IPS-NIHi7 (cell line): ENCODE measurements at regions not wholly inside any gene's neighbourhood (a gene's known extent, or its start where the extent isn't known, plus 50 kb on each side); places are given as distances from the start of the nearest gene placed in this dataset.
"Not testable (repeated sequence)": the region's sequence is repeated elsewhere in the genome, so short reads cannot be mapped to it uniquely, and the experiment has no call there.

Experiments
- DNase-seq: peaks from one replicate; pipeline ENCODE4 v3.0.0; 2012; ENCODE audit warnings: mixed read lengths; ENCODE audit errors: extremely low spot score

- DNase-seq, result no peak
Observed at GRCh38 chrX:3550871-3551270, 162.6 kb downstream of the PRKX start.

- DNase-seq, result no peak
Observed at GRCh38 chrX:3550160-3550751, 163.2 kb downstream of the PRKX start.

GRCh38 chrX:3549411-3549911 is 164.0 kb downstream of the PRKX start:
- peak; percentile 18 for DNase-seq

- peak; percentile 34 for DNase-seq
Observed at GRCh38 chrX:3548765-3549391, 164.6 kb downstream of the PRKX start.

GRCh38 chrX:3545901-3546300 is 167.5 kb downstream of the PRKX start:
- no peak for DNase-seq

- no peak for DNase-seq
Observed at GRCh38 chrX:3541336-3541735, 172.1 kb downstream of the PRKX start.

- DNase-seq, result no peak
Observed at GRCh38 chrX:3540105-3540504, 173.3 kb downstream of the PRKX start.

- DNase-seq, result no peak
Observed at GRCh38 chrX:3532581-3533085, 180.8 kb downstream of the PRKX start.

GRCh38 chrX:3531435-3531834 is 182.0 kb downstream of the PRKX start:
- not testable (repeated sequence) for DNase-seq

GRCh38 chrX:3529466-3530010 is 183.1 kb upstream of the MXRA5 start:
- no peak for DNase-seq

GRCh38 chrX:3527811-3528210 is 181.4 kb upstream of the MXRA5 start:
- no peak for DNase-seq

- DNase-seq, result no peak
Observed at GRCh38 chrX:3527166-3527565, 180.7 kb upstream of the MXRA5 start.

- DNase-seq, result no peak
Observed at GRCh38 chrX:3526731-3527130, 180.3 kb upstream of the MXRA5 start.

GRCh38 chrX:3526071-3526470 is 179.6 kb upstream of the MXRA5 start:
- DNase-seq, result no peak

- DNase-seq, result no peak
Observed at GRCh38 chrX:3522101-3522650, 175.7 kb upstream of the MXRA5 start.

- DNase-seq, result no peak
Observed at GRCh38 chrX:3521396-3521795, 174.9 kb upstream of the MXRA5 start.

GRCh38 chrX:3520982-3521381 is 174.5 kb upstream of the MXRA5 start:
- no peak for DNase-seq

GRCh38 chrX:3520458-3520857 is 174.0 kb upstream of the MXRA5 start:
- no peak for DNase-seq

- DNase-seq, result not testable (repeated sequence)
Observed at GRCh38 chrX:3519384-3519783, 172.9 kb upstream of the MXRA5 start.

- DNase-seq, result peak; percentile 40
Observed at GRCh38 chrX:3518870-3519269, 172.4 kb upstream of the MXRA5 start.

- DNase-seq, result no peak
Observed at GRCh38 chrX:3516051-3516541, 169.6 kb upstream of the MXRA5 start.

GRCh38 chrX:3514996-3515395 is 168.5 kb upstream of the MXRA5 start:
- DNase-seq, result no peak

- DNase-seq, result not testable (repeated sequence)
Observed at GRCh38 chrX:3512150-3512549, 165.7 kb upstream of the MXRA5 start.
